ENCODE measurements at regions not wholly inside any gene's neighbourhood (a gene's known extent, or its start where the extent isn't known, plus 50 kb on each side); places are given as distances from the start of the nearest gene placed in this dataset.

DNA sequence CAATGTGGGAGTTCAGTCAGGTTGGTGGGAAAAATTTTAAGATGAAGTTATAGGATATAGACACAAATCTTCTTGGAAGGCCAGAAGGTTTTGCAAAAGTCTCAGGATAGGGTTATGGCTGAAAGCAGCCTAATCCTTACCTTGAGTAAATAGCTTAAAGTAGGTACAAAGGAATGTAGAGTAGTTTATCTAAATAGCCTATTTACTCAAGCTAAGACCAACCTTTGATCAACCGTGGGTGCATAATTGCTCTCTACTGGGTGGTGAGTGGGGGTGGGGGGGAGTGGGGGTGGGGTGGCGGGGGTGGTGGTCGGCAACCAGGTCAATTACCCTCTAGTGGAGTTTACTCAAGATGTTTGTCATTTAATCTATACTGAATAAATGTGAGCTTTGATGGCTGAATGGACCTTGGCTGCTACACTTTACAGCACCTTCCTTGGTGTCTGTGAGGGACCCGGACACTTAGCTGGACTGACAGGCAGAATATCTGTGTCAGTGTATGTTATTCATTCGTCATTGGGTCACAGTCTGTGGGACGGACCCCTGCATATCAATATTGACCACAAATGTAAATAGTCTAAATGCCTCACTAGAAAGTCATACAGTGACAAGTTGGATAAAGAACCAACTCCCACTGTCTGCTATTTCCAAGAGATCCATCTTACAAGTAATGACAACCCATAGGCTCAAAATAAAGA lies 545.7 kb upstream of the PABPC4L start:
- TF ChIP-seq CTCF (conservative IDR thresholded peaks at IDR 0.05) (no peak), ZFX (IDR thresholded peaks at IDR 0.05) (no peak)
